Activated CD8-positive, alpha-beta T cell treated with anti-CD3 and anti-CD28 coated beads, Interleukin-2, amount 10 ng/mL, durations not matched to agents 7 days and 5 days (primary cell): ENCODE measurements at regions not wholly inside any gene's neighbourhood (a gene's known extent, or its start where the extent isn't known, plus 50 kb on each side); places are given as distances from the start of the nearest gene placed in this dataset.
"Not testable (repeated sequence)": the region's sequence is repeated elsewhere in the genome, so short reads cannot be mapped to it uniquely, and the experiment has no call there.

Experiments used
- ATAC-seq: fragments of 150-1000 bp; cut with Tn5 transposase; one replicate; pipeline ENCODE4 v1.10.0; 2021; ENCODE audit warnings: moderate library complexity
- CTCF ChIA-PET: fragments of 350-600 bp; sonication (Branson Sonifier 250); formaldehyde crosslinking; loops from one replicate; lab custom pipeline; 2021; ENCODE audit warnings: antibody characterized with exemption; lab: Charles Lee
- POLR2A ChIA-PET: fragments of 350-600 bp; sonication (Branson Sonifier 250); formaldehyde crosslinking; loops from one replicate; lab custom pipeline; 2021; ENCODE audit warnings: antibody characterized with exemption; lab: Charles Lee
- DNase-seq: peaks from one replicate; pipeline ENCODE4 v3.0.0-alpha.2; 2020
- H3K27ac Mint-ChIP-seq: one replicate; pipeline ENCODE4 v1.8.0; 2021; ENCODE audit warnings: mild to moderate bottlenecking, mixed read lengths
- H3K27me3 Mint-ChIP-seq: one replicate; pipeline ENCODE4 v1.8.0; 2021; ENCODE audit warnings: low read depth, mixed read lengths
- H3K36me3 Mint-ChIP-seq: one replicate; pipeline ENCODE4 v1.8.0; 2021; ENCODE audit warnings: low read depth, mixed read lengths
- H3K4me1 Mint-ChIP-seq: one replicate; pipeline ENCODE4 v1.8.0; 2021; ENCODE audit warnings: low read depth, mixed read lengths
- H3K4me3 Mint-ChIP-seq: one replicate; pipeline ENCODE4 v1.8.0; 2021; ENCODE audit warnings: mild to moderate bottlenecking, mixed read lengths
- H3K9me3 Mint-ChIP-seq: one replicate; pipeline ENCODE4 v1.8.0; 2022; ENCODE audit warnings: mixed read lengths; ENCODE audit not compliant: insufficient read depth

- ATAC-seq (no peak), DNase-seq (no peak)
- H3K4me1 Mint-ChIP-seq = peaks cover 24% of the 10 kb centered on the region
- POLR2A ChIA-PET = no interaction called here
- no peak overlapping the region for H3K27ac Mint-ChIP-seq
- no peaks in the 10 kb centered on the region for H3K9me3 Mint-ChIP-seq
- H3K36me3 Mint-ChIP-seq = peaks cover 8% of the 10 kb centered on the region
- no peak overlapping the region for H3K4me3 Mint-ChIP-seq
- CTCF ChIA-PET = no interaction called here
- no peaks in the 10 kb centered on the region for H3K27me3 Mint-ChIP-seq
Measured at GRCh38 chr2:8345200-8345599, 336.7 kb upstream of the ID2 start.

GRCh38 chr2:8346208-8346607 is 335.6 kb upstream of the ID2 start:
- POLR2A ChIA-PET = interaction anchor here (1.0 kb wide), 1 partner anchor 9 kb away, joined by 3 read pairs; no protein-coding TSS in a partner anchor
- H3K36me3 Mint-ChIP-seq = peaks cover 2% of the 10 kb centered on the region
- H3K4me1 Mint-ChIP-seq = peaks cover 28% of the 10 kb centered on the region
- CTCF ChIA-PET = no interaction called here
- no peaks in the 10 kb centered on the region for H3K9me3 Mint-ChIP-seq
- H3K4me3 Mint-ChIP-seq = no peak overlapping the region
- no peaks in the 10 kb centered on the region for H3K27me3 Mint-ChIP-seq
- ATAC-seq (no peak), DNase-seq (no peak)
- peak overlapping the region; percentile 26 for H3K27ac Mint-ChIP-seq

GRCh38 chr2:8346706-8347430 is 335.0 kb upstream of the ID2 start:
- H3K4me3 Mint-ChIP-seq = no peak overlapping the region
- no peak for DNase-seq
- H3K27me3 Mint-ChIP-seq = no peaks in the 10 kb centered on the region
- H3K27ac Mint-ChIP-seq = peak overlapping the region; percentile 26
- ATAC-seq = no peak
- POLR2A ChIA-PET = interaction anchor here (1.0 kb wide), 1 partner anchor 10 kb away, joined by 3 read pairs; no protein-coding TSS in a partner anchor
- H3K36me3 Mint-ChIP-seq = peaks cover 2% of the 10 kb centered on the region
- peaks cover 28% of the 10 kb centered on the region for H3K4me1 Mint-ChIP-seq
- CTCF ChIA-PET = no interaction called here
- H3K9me3 Mint-ChIP-seq = no peaks in the 10 kb centered on the region

- H3K4me3 Mint-ChIP-seq, H3K36me3 Mint-ChIP-seq, ATAC-seq, H3K27ac Mint-ChIP-seq, H3K27me3 Mint-ChIP-seq, POLR2A ChIA-PET, H3K9me3 Mint-ChIP-seq, DNase-seq, CTCF ChIA-PET: not testable (repeated sequence)
- peaks cover 28% of the 10 kb centered on the region for H3K4me1 Mint-ChIP-seq
Measured at GRCh38 chr2:8348911-8349310, 332.9 kb upstream of the ID2 start.

GRCh38 chr2:8352296-8352695 is 329.6 kb upstream of the ID2 start:
- H3K27me3 Mint-ChIP-seq = peaks cover 13% of the 10 kb centered on the region
- peaks cover 12% of the 10 kb centered on the region for H3K4me1 Mint-ChIP-seq
- no peak for ATAC-seq
- no peak overlapping the region for H3K27ac Mint-ChIP-seq
- H3K36me3 Mint-ChIP-seq = no peaks in the 10 kb centered on the region
- no peak for DNase-seq
- ChIA-PET POLR2A (no interaction called here), CTCF (no interaction called here)
- no peak overlapping the region for H3K4me3 Mint-ChIP-seq
- no peaks in the 10 kb centered on the region for H3K9me3 Mint-ChIP-seq

- DNase-seq = no peak
- Mint-ChIP-seq H3K4me1 (peaks cover 16% of the 10 kb centered on the region), H3K27me3 (peaks cover 13% of the 10 kb centered on the region), H3K36me3 (no peaks in the 10 kb centered on the region), H3K4me3 (no peak overlapping the region), H3K27ac (no peak overlapping the region), H3K9me3 (no peaks in the 10 kb centered on the region)
- ChIA-PET CTCF (no interaction called here), POLR2A (no interaction called here)
- no peak for ATAC-seq
Measured at GRCh38 chr2:8352989-8353388, 328.9 kb upstream of the ID2 start.

GRCh38 chr2:8355102-8355859 is 326.6 kb upstream of the ID2 start:
- DNase-seq (no peak), ATAC-seq (no peak)
- no peak overlapping the region for H3K4me3 Mint-ChIP-seq
- H3K27ac Mint-ChIP-seq = no peak overlapping the region
- ChIA-PET POLR2A (no interaction called here), CTCF (no interaction called here)
- peaks cover 8% of the 10 kb centered on the region for H3K4me1 Mint-ChIP-seq
- H3K36me3 Mint-ChIP-seq = no peaks in the 10 kb centered on the region
- no peaks in the 10 kb centered on the region for H3K9me3 Mint-ChIP-seq
- H3K27me3 Mint-ChIP-seq = peaks cover 13% of the 10 kb centered on the region

- CTCF ChIA-PET = no interaction called here
- H3K27me3 Mint-ChIP-seq = peaks cover 9% of the 10 kb centered on the region
- H3K36me3 Mint-ChIP-seq = no peaks in the 10 kb centered on the region
- H3K27ac Mint-ChIP-seq = no peak overlapping the region
- peaks cover 6% of the 10 kb centered on the region for H3K4me1 Mint-ChIP-seq
- no peaks in the 10 kb centered on the region for H3K9me3 Mint-ChIP-seq
- no peak overlapping the region for H3K4me3 Mint-ChIP-seq
- DNase-seq (no peak), ATAC-seq (no peak)
- POLR2A ChIA-PET = no interaction called here
Measured at GRCh38 chr2:8357738-8358518, 323.9 kb upstream of the ID2 start.

- H3K4me3 Mint-ChIP-seq = no peak overlapping the region
- no peaks in the 10 kb centered on the region for H3K27me3 Mint-ChIP-seq
- ChIA-PET POLR2A (no interaction called here), CTCF (no interaction called here)
- H3K9me3 Mint-ChIP-seq = no peaks in the 10 kb centered on the region
- ATAC-seq = no peak
- H3K36me3 Mint-ChIP-seq = no peaks in the 10 kb centered on the region
- peaks cover 17% of the 10 kb centered on the region for H3K4me1 Mint-ChIP-seq
- H3K27ac Mint-ChIP-seq = no peak overlapping the region
- DNase-seq = no peak
Measured at GRCh38 chr2:8361930-8362329, 319.9 kb upstream of the ID2 start.

- no peaks in the 10 kb centered on the region for H3K27me3 Mint-ChIP-seq
- no peak overlapping the region for H3K27ac Mint-ChIP-seq
- H3K9me3 Mint-ChIP-seq = no peaks in the 10 kb centered on the region
- H3K36me3 Mint-ChIP-seq = no peaks in the 10 kb centered on the region
- H3K4me1 Mint-ChIP-seq = peaks cover 13% of the 10 kb centered on the region
- ChIA-PET POLR2A (interaction anchor here (0.9 kb wide), 1 partner anchor 44 kb away, joined by 3 read pairs; no protein-coding TSS in a partner anchor), CTCF (interaction anchor here (0.7 kb wide), 1 partner anchor 399 kb away, joined by 4 read pairs; no protein-coding TSS in a partner anchor)
- ATAC-seq (no peak), DNase-seq (no peak)
- H3K4me3 Mint-ChIP-seq = no peak overlapping the region
Measured at GRCh38 chr2:8363161-8363560, 318.7 kb upstream of the ID2 start.

- Mint-ChIP-seq H3K36me3 (no peaks in the 10 kb centered on the region), H3K27ac (no peak overlapping the region), H3K4me3 (no peak overlapping the region), H3K27me3 (no peaks in the 10 kb centered on the region), H3K4me1 (peaks cover 13% of the 10 kb centered on the region), H3K9me3 (no peaks in the 10 kb centered on the region)
- ATAC-seq (no peak), DNase-seq (no peak)
- ChIA-PET POLR2A (no interaction called here), CTCF (no interaction called here)
Measured at GRCh38 chr2:8364668-8365067, 317.2 kb upstream of the ID2 start.
